K562 (cell line): ENCODE measurements at regions not wholly inside any gene's neighbourhood (a gene's known extent, or its start where the extent isn't known, plus 50 kb on each side); places are given as distances from the start of the nearest gene placed in this dataset.

ENCODE experiments used
- ATAC-seq: fragments of 200-7000 bp; cut with Tn5 transposase; 3 replicates; pipeline ENCODE4 v1.9.1; 2020; ENCODE audit warnings: moderate library complexity
- BruUV-seq: library from RNA; stranded (reverse); fragments of 400-500 nt; replicated peaks from 2 replicates; lab custom pipeline; 2021; lab: Mats Ljungman, UMichigan
- CTCF ChIA-PET: fragments of 300-600 bp; formaldehyde crosslinking; extraction: SDS; loops from one replicate; lab custom pipeline; 2021; ENCODE audit warnings: low intra/inter-chr PET ratio; lab: Yijun Ruan, JAX
- POLR2A ChIA-PET: fragments of 300-600, 350-650 bp; sonication (Branson Sonifier 250); formaldehyde crosslinking; extraction: SDS; loops from one replicate; lab custom pipeline; 2021; ENCODE audit warnings: antibody characterized with exemption, inconsistent platforms; lab: Yijun Ruan, JAX
- DNase-seq, 4 experiments: peaks; one replicate each; pipeline versions ENCODE4 v3.0.0 to v3.0.0-alpha.2; 2011 to 2018; ENCODE audit warnings: low spot score in 3 of 4, mixed read lengths in 3 of 4; ENCODE audit errors: extremely low read depth in 1 of 4
- FAIRE-seq: peaks from 2 replicates; lab custom pipeline; 2011; peaks lifted over from hg19 to GRCh38; lab: Jason Lieb, UNC
- H2AFZ ChIP-seq: 2 replicates; pipeline ENCODE4 v1.6.0; 2011; ENCODE audit warnings: low read depth, low read length, control low read depth, inconsistent platforms
- H3K27ac ChIP-seq: fragments of 200-600 bp; 3 replicates; pipeline ENCODE4 v1.8.0; 2011; ENCODE audit warnings: low read depth, mild to moderate bottlenecking, control low read depth, inconsistent platforms, low read length, moderate library complexity, mixed read lengths; ENCODE audit errors: extremely low read depth
- H3K27me3 ChIP-seq, 2 experiments: fragments of 300-600 bp in 1 of 2; 2 replicates in 1 of 2; 3 replicates in 1 of 2; pipeline versions ENCODE4 v1.6.0 to v1.8.0; 2011; ENCODE audit warnings: inconsistent platforms in 2 of 2, low read length in 2 of 2, mild to moderate bottlenecking in 1 of 2, mixed read lengths in 1 of 2, moderate library complexity in 1 of 2; ENCODE audit not compliant: control insufficient read depth in 2 of 2, insufficient read depth in 2 of 2
- H3K36me3 ChIP-seq: fragments of 300-600 bp; 3 replicates; pipeline ENCODE4 v1.8.0; 2011; ENCODE audit warnings: mild to moderate bottlenecking, low read length, inconsistent platforms; ENCODE audit not compliant: control insufficient read depth, insufficient read depth
- H3K4me1 ChIP-seq, 2 experiments: fragments of 200-600 bp in 1 of 2; replicated peaks in 1 of 2; 2 replicates in 1 of 2; 3 replicates in 1 of 2; pipeline versions ENCODE4 v1.5.1 to v1.8.0; 2011; ENCODE audit warnings: inconsistent platforms in 2 of 2, low read length in 2 of 2, mild to moderate bottlenecking in 1 of 2, mixed read lengths in 1 of 2, moderate library complexity in 1 of 2; ENCODE audit not compliant: control insufficient read depth in 2 of 2, insufficient read depth in 2 of 2
- H3K4me2 ChIP-seq: 2 replicates; pipeline ENCODE4 v1.6.1; 2011; ENCODE audit warnings: low read length, control low read depth, inconsistent platforms, mixed read lengths; ENCODE audit not compliant: insufficient read depth
- H3K4me3 ChIP-seq: fragments of 200-600 bp; sonication (generic), shearing (Covaris generic); 2 replicates; pipeline ENCODE4 v1.5.1; 2016; ENCODE audit warnings: control low read depth, inconsistent platforms
- H3K79me2 ChIP-seq: fragments of 200-600 bp; 3 replicates; pipeline ENCODE4 v1.8.0; 2011; ENCODE audit warnings: low read length, inconsistent platforms; ENCODE audit not compliant: control insufficient read depth, insufficient read depth
- H3K9ac ChIP-seq, 2 experiments: 2 replicates each; pipeline versions ENCODE4 v1.6.0 to v1.6.1; 2011; ENCODE audit warnings: low read depth in 2 of 2, low read length in 2 of 2, control low read depth in 1 of 2, inconsistent platforms in 1 of 2, mild to moderate bottlenecking in 1 of 2, mixed read lengths in 1 of 2; ENCODE audit not compliant: insufficient read depth in 1 of 2
- H3K9me1 ChIP-seq: one replicate; pipeline ENCODE4 v1.6.0; 2011; ENCODE audit warnings: inconsistent platforms, mild to moderate bottlenecking, low read length, moderate library complexity; ENCODE audit not compliant: control insufficient read depth, insufficient read depth
- H3K9me3 ChIP-seq: replicated peaks from 2 replicates; pipeline ENCODE4 v1.5.1; 2011; ENCODE audit warnings: low read depth, low read length, inconsistent platforms; ENCODE audit not compliant: control insufficient read depth, insufficient read depth
- H4K20me1 ChIP-seq: replicated peaks from 2 replicates; pipeline ENCODE4 v1.6.1; 2011; ENCODE audit warnings: low read length, inconsistent platforms, mixed read lengths; ENCODE audit not compliant: control insufficient read depth, insufficient read depth
- ATF1 ChIP-seq, 2 experiments: fragments of 450-650 bp in 1 of 2; IDR thresholded peaks; 2 replicates each; pipeline ENCODE4 v1.6.1; 2016; ENCODE audit warnings: missing compliant biosample characterization in 1 of 2, missing genetic modification characterization in 1 of 2
- RAD21 ChIP-seq, 2 experiments: fragments of 250-450 bp in 1 of 2; fragments of 450-650 bp in 1 of 2; sonication (Bioruptor Pico) in 1 of 2; formaldehyde crosslinking in 1 of 2; IDR thresholded peaks in 1 of 2; conservative IDR thresholded peaks in 1 of 2; 2 replicates each; pipeline versions ENCODE4 v1.4.0 to v1.8.0; 2020 to 2022; ENCODE audit warnings: mild to moderate bottlenecking in 2 of 2, moderate library complexity in 1 of 2
- RHOXF2B ChIP-seq: fragments of 250-450 bp; sonication (Bioruptor Pico); conservative IDR thresholded peaks from 2 replicates; pipeline ENCODE4 v1.5.1; 2021
- ZZZ3 ChIP-seq: fragments of 450-650 bp; IDR thresholded peaks from 2 replicates; pipeline ENCODE4 v1.6.1; 2016; ENCODE audit warnings: antibody characterized with exemption, mild to moderate bottlenecking, moderate library complexity
- WGBS: fragments of 100-300 bp; shearing (Covaris generic); methylation state at CpG from one replicate; pipeline ENCODE4 v1.1.6; 2016; ENCODE audit warnings: low coverage, mixed read lengths; ENCODE audit not compliant: insufficient coverage; ENCODE audit errors: missing lambda C conversion rate; 5-methylcytosine and 5-hydroxymethylcytosine counted together
- in situ Hi-C: fragments of 300-500 bp; cut with MboI; formaldehyde crosslinking; loops from 4 replicates; pipeline ENCODE4 v1.15.0; 2018; ENCODE audit warnings: inconsistent platforms, mixed read lengths
- intact Hi-C: fragments of 100-400 bp; cut with micrococcal nuclease; formaldehyde crosslinking; loops from 2 replicates; pipeline ENCODE4 v1.14.2; 2022
- TF ChIP-seq, protein P1 (sequence below): IDR thresholded peaks from 2 replicates; pipeline ENCODE4 v1.6.1; 2011; ENCODE audit not compliant: insufficient read length; ENCODE audit errors: extremely low read depth
- TF ChIP-seq, protein P2 (sequence below): fragments of 450-650 bp; IDR thresholded peaks from 2 replicates; pipeline ENCODE4 v1.6.1; 2016; ENCODE audit warnings: antibody characterized with exemption
- TF ChIP-seq, protein P3 (sequence below), 3 experiments: IDR thresholded peaks in 2 of 3; conservative IDR thresholded peaks in 1 of 3; 2 replicates each; pipeline ENCODE4 v1.5.1; 2011 to 2012; ENCODE audit warnings: low read length in 3 of 3, mild to moderate bottlenecking in 3 of 3, control low read depth in 2 of 3, improper control_type of control experiment in 1 of 3, inconsistent platforms in 1 of 3, low read depth in 1 of 3, mixed read lengths in 1 of 3, moderate library complexity in 1 of 3; ENCODE audit not compliant: insufficient read depth in 2 of 3

DNA sequence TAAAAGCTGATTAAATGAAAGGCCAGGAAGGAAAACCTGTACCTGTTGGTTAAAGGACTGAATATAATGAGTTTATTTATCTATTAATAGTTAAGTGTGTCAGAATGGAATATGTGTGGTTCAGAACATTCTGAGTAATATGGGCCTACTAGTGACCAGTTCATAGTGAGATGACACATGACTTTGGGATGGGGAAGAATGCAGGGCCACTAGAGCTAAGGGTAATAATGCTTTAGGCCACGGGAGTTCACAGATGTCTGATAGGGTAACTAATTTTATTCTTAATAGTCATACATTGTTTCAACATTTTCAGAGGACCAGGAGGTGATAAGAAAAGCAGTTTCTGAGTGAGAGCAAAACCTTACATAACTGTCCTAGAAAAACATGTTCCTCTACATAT lies 247.8 kb upstream of the OR4E1 start (continued):
- no peak for TF ChIP-seq RHOXF2B (CRISPR knock-in tag)
- no peak for TF ChIP-seq ATF1 (CRISPR knock-in tag; IDR thresholded peaks at IDR 0.05)
- no peak for TF ChIP-seq ATF1 (tag; IDR thresholded peaks at IDR 0.05)
- TF ChIP-seq, protein P1, sequence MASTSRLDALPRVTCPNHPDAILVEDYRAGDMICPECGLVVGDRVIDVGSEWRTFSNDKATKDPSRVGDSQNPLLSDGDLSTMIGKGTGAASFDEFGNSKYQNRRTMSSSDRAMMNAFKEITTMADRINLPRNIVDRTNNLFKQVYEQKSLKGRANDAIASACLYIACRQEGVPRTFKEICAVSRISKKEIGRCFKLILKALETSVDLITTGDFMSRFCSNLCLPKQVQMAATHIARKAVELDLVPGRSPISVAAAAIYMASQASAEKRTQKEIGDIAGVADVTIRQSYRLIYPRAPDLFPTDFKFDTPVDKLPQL: no peak

DNA sequence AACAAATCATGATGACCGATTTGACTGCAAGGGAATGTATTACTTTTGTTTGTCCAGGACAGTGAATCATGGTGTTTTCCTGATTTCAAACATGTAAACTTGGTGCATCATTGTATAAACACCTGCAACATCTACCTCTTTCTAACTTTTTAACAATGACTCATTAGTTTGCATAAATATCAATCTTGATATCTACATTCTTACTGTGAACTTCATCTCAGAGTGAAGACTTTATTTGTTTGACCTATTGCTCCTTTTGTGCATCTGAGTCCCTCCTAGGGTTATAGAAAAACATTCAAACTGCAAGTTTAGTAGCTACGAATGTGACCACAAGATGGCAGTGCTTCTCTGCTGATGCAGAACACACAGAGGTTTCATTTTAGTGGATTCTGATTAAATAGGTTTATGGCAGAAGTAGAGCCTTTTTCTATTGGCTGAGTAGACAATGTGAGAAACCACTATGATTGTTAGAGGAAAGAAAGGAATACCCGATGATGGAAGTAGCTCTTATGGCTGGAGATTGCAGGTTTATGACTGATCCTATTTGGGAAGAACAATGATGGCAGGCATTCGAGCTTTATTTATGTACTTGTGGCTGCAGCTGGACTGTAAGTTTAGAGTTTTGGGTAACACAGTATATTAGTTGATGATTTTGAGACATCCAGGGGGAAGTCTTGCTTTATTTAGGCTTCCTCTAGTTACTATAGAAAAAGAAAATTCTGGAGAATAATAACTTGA lies 244.2 kb upstream of the OR4E1 start:
- Histone ChIP-seq H3K36me3 (no peaks in the 10 kb centered on the region), H2AFZ (no peak overlapping the region), H3K9me3 (no peaks in the 10 kb centered on the region), H3K4me3 (no peak overlapping the region), H3K27ac (no peak overlapping the region), H4K20me1 (no peaks in the 10 kb centered on the region), H3K4me2 (no peak overlapping the region), H3K27me3 (no peaks in the 10 kb centered on the region), H3K9ac (no peak overlapping the region), H3K79me2 (no peaks in the 10 kb centered on the region), H3K9me1 (no peaks in the 10 kb centered on the region), H3K4me1 (no peaks in the 10 kb centered on the region)
- DNase-seq: peak; percentile 4 to 24 (median 12)
- CTCF ChIA-PET: no interaction called here
- no TSS peak for BruUV-seq
- TF ChIP-seq RAD21 (CRISPR knock-in tag; conservative IDR thresholded peaks at IDR 0.05 in 1 of 2, IDR thresholded peaks at IDR 0.05 in 1 of 2): peak in 1 of 2 experiments; percentile 48; a peak in 2 of 4 replicates
- TF ChIP-seq, protein P2, sequence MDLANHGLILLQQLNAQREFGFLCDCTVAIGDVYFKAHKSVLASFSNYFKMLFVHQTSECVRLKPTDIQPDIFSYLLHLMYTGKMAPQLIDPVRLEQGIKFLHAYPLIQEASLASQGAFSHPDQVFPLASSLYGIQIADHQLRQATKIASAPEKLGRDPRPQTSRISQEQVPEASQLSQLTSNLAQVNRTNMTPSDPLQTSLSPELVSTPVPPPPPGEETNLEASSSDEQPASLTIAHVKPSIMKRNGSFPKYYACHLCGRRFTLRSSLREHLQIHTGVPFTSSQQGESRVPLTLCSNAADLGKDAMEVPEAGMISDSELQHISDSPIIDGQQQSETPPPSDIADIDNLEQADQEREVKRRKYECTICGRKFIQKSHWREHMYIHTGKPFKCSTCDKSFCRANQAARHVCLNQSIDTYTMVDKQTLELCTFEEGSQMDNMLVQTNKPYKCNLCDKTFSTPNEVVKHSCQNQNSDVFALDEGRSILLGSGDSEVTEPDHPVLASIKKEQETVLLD: no peak
- TF ChIP-seq ZZZ3: no peak
- TF ChIP-seq, protein P3, sequence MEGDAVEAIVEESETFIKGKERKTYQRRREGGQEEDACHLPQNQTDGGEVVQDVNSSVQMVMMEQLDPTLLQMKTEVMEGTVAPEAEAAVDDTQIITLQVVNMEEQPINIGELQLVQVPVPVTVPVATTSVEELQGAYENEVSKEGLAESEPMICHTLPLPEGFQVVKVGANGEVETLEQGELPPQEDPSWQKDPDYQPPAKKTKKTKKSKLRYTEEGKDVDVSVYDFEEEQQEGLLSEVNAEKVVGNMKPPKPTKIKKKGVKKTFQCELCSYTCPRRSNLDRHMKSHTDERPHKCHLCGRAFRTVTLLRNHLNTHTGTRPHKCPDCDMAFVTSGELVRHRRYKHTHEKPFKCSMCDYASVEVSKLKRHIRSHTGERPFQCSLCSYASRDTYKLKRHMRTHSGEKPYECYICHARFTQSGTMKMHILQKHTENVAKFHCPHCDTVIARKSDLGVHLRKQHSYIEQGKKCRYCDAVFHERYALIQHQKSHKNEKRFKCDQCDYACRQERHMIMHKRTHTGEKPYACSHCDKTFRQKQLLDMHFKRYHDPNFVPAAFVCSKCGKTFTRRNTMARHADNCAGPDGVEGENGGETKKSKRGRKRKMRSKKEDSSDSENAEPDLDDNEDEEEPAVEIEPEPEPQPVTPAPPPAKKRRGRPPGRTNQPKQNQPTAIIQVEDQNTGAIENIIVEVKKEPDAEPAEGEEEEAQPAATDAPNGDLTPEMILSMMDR (IDR thresholded peaks at IDR 0.05 in 2 of 3, conservative IDR thresholded peaks at IDR 0.05 in 1 of 3; ENCODE audit: insufficient read depth in 2 of 3, low read depth in 1 of 3, low read length in 3 of 3): peak; percentile 40 to 65 (median 58); a peak in 5 of 6 replicates
- intact Hi-C loops (no loop called here), in situ Hi-C loops (no loop called here)
- POLR2A ChIA-PET: no interaction called here
- peak; percentile 45; the same call in 1 of the 3 replicates for ATAC-seq
- FAIRE-seq: peak; percentile 19
- 0% methylated on average over 4 of the region's 4 CpGs for WGBS
